SK-N-SH (cell line): ENCODE measurements at regions not wholly inside any gene's neighbourhood (a gene's known extent, or its start where the extent isn't known, plus 50 kb on each side); places are given as distances from the start of the nearest gene placed in this dataset.
"Not testable (repeated sequence)": the region's sequence is repeated elsewhere in the genome, so short reads cannot be mapped to it uniquely, and the experiment has no call there.

ENCODE experiments used
- CTCF ChIA-PET: fragments of 300-600, 350-600 bp; formaldehyde crosslinking; extraction: SDS; loops from one replicate; lab custom pipeline; 2021; lab: Yijun Ruan, JAX
- POLR2A ChIA-PET: fragments of 350-600 bp; sonication (Branson Sonifier 250); formaldehyde crosslinking; extraction: SDS; loops from one replicate; lab custom pipeline; 2020; ENCODE audit warnings: antibody characterized with exemption, inconsistent platforms; lab: Yijun Ruan, JAX
- DNase-seq: peaks from one replicate; pipeline ENCODE4 v3.0.0; 2012
- H2AFZ ChIP-seq: fragments of 200-600 bp; sonication (generic); 2 replicates; pipeline ENCODE4 v1.8.1; 2016; ENCODE audit warnings: antibody characterized with exemption, mild to moderate bottlenecking, low read depth
- H3F3A ChIP-seq: fragments of 200-600 bp; sonication (generic); replicated peaks from 2 replicates; pipeline ENCODE3; 2016; ENCODE audit warnings: antibody characterized with exemption, mild to moderate bottlenecking; ENCODE audit not compliant: insufficient read depth
- H3K27ac ChIP-seq, 2 experiments: fragments of 200-500 bp in 1 of 2; fragments of 200-600 bp in 1 of 2; sonication (Bioruptor generic) in 1 of 2; sonication (generic), shearing (Covaris generic) in 1 of 2; 2 replicates each; pipeline versions ENCODE4 v1.5.1 to v1.6.1; 2014 to 2016; ENCODE audit warnings: low read depth in 2 of 2, inconsistent platforms in 1 of 2, low read length in 1 of 2, mild to moderate bottlenecking in 1 of 2, mixed read lengths in 1 of 2
- H3K27me3 ChIP-seq: fragments of 200-600 bp; sonication (generic), shearing (Covaris generic); 2 replicates; pipeline ENCODE4 v1.6.1; 2016; ENCODE audit warnings: mixed run types; ENCODE audit not compliant: insufficient read depth
- H3K36me3 ChIP-seq, 2 experiments: fragments of 200-500 bp in 1 of 2; fragments of 200-600 bp in 1 of 2; sonication (Bioruptor generic) in 1 of 2; sonication (generic) in 1 of 2; replicated peaks in 1 of 2; 2 replicates each; pipeline versions ENCODE3 to v1.5.1; 2014 to 2016; ENCODE audit warnings: low read length in 1 of 2, mild to moderate bottlenecking in 1 of 2; ENCODE audit not compliant: insufficient read depth in 2 of 2, control insufficient read depth in 1 of 2
- H3K4me1 ChIP-seq, 2 experiments: fragments of 200-500 bp in 1 of 2; fragments of 200-600 bp in 1 of 2; sonication (Bioruptor generic) in 1 of 2; sonication (generic), shearing (Covaris generic) in 1 of 2; 2 replicates each; pipeline versions ENCODE4 v1.5.1 to v1.6.1; 2014 to 2016; ENCODE audit warnings: low read depth in 1 of 2, low read length in 1 of 2, mixed run types in 1 of 2; ENCODE audit not compliant: insufficient read depth in 2 of 2, control insufficient read depth in 1 of 2
- H3K4me2 ChIP-seq: fragments of 200-600 bp; sonication (generic), shearing (Covaris generic); 2 replicates; pipeline ENCODE4 v1.6.1; 2017; ENCODE audit warnings: mixed run types
- H3K4me3 ChIP-seq, 2 experiments: fragments of 200-500 bp in 1 of 2; fragments of 200-600 bp in 1 of 2; sonication (Bioruptor generic) in 1 of 2; sonication (generic), shearing (Covaris generic) in 1 of 2; 2 replicates each; pipeline versions ENCODE4 v1.5.1 to v1.8.1; 2014 to 2016; ENCODE audit warnings: low read depth in 2 of 2, inconsistent platforms in 1 of 2, low read length in 1 of 2, mild to moderate bottlenecking in 1 of 2, mixed read lengths in 1 of 2, moderate library complexity in 1 of 2
- H3K79me2 ChIP-seq: fragments of 200-600 bp; sonication (generic); 2 replicates; pipeline ENCODE4 v1.8.1; 2017; ENCODE audit warnings: mild to moderate bottlenecking; ENCODE audit not compliant: insufficient read depth
- H3K9ac ChIP-seq: fragments of 200-600 bp; sonication (generic); 2 replicates; pipeline ENCODE4 v1.6.1; 2017; ENCODE audit warnings: mixed run types
- H3K9me2 ChIP-seq: fragments of 200-600 bp; sonication (generic); 2 replicates; pipeline ENCODE4 v1.6.1; 2017; ENCODE audit warnings: mixed run types
- H3K9me3 ChIP-seq: fragments of 200-600 bp; sonication (generic); 2 replicates; pipeline ENCODE4 v1.6.1; 2017; ENCODE audit warnings: mixed run types, mild to moderate bottlenecking, moderate library complexity
- H4K20me1 ChIP-seq: fragments of 200-600 bp; sonication (generic); 2 replicates; pipeline ENCODE4 v1.6.1; 2017; ENCODE audit warnings: mild to moderate bottlenecking, mixed run types; ENCODE audit not compliant: insufficient read depth
- EZH2phosphoT487 ChIP-seq: fragments of 200-600 bp; sonication (generic); IDR thresholded peaks from 2 replicates; pipeline ENCODE4 v1.6.1; 2017; ENCODE audit warnings: low read depth, mixed run types, mild to moderate bottlenecking, antibody characterized with exemption, moderate library complexity, borderline replicate concordance
- FOXJ3 ChIP-seq: sonication (generic); formaldehyde crosslinking; IDR thresholded peaks from 2 replicates; pipeline ENCODE4 v1.5.1; 2020; ENCODE audit warnings: mild to moderate bottlenecking, missing genetic modification reagents
- IRF3 ChIP-seq: fragments of 150-350 bp; IDR thresholded peaks from 2 replicates; pipeline ENCODE4 v1.6.1; 2016; ENCODE audit warnings: mild to moderate bottlenecking, low read depth, low read length
- JUND ChIP-seq: IDR thresholded peaks from 2 replicates; pipeline ENCODE4 v1.4.0; 2012
- MAX ChIP-seq: IDR thresholded peaks from 2 replicates; pipeline ENCODE4 v1.4.0; 2012; ENCODE audit warnings: low read depth
- MEF2A ChIP-seq: IDR thresholded peaks from 2 replicates; pipeline ENCODE4 v1.4.0; 2012; ENCODE audit warnings: low read depth, borderline replicate concordance
- PBX3 ChIP-seq: IDR thresholded peaks from 2 replicates; pipeline ENCODE4; 2012
- POLR2AphosphoS5 ChIP-seq: IDR thresholded peaks from 2 replicates; pipeline ENCODE4 v1.6.1; 2012; ENCODE audit warnings: low read depth, low read length
- RAD21 ChIP-seq: IDR thresholded peaks from 2 replicates; pipeline ENCODE4 v1.6.1; 2012; ENCODE audit warnings: mild to moderate bottlenecking, low read length
- RCOR1 ChIP-seq: fragments of 150-350 bp; IDR thresholded peaks from 2 replicates; pipeline ENCODE4 v1.6.1; 2017; ENCODE audit warnings: antibody characterized with exemption, low read length
- SIN3A ChIP-seq: IDR thresholded peaks from 2 replicates; pipeline ENCODE4 v1.6.1; 2012; ENCODE audit warnings: low read depth, mild to moderate bottlenecking, low read length, moderate library complexity, borderline replicate concordance
- USF1 ChIP-seq: IDR thresholded peaks from 2 replicates; pipeline ENCODE4 v1.4.0; 2012; ENCODE audit warnings: low read depth, borderline replicate concordance
- WGBS: methylation state at CpG from one replicate; pipeline ENCODE4 v1.1.6; 2017; ENCODE audit warnings: low lambda C conversion rate; 5-methylcytosine and 5-hydroxymethylcytosine counted together

GRCh38 chr2:186966015-186966414, 117.0 kb upstream of the ZSWIM2 start:
- no peak overlapping the region for H2AFZ ChIP-seq
- H3K4me1 ChIP-seq: no peaks in the 10 kb centered on the region
- no peak overlapping the region for H3K9ac ChIP-seq
- H3K27me3 ChIP-seq: no peaks in the 10 kb centered on the region
- H3K36me3 ChIP-seq: no peaks in the 10 kb centered on the region
- no peaks in the 10 kb centered on the region for H3K79me2 ChIP-seq
- TF ChIP-seq PBX3 (no peak), SIN3A (no peak), EZH2phosphoT487 (no peak), FOXJ3 (CRISPR knock-in tag) (no peak), RCOR1 (no peak), POLR2AphosphoS5 (no peak), USF1 (no peak), RAD21 (no peak), IRF3 (no peak)
- H3K9me2 ChIP-seq: no peaks in the 10 kb centered on the region
- ChIA-PET POLR2A (no interaction called here), CTCF (no interaction called here)
- no peaks in the 10 kb centered on the region for H4K20me1 ChIP-seq
- no peak for DNase-seq
- H3K4me3 ChIP-seq: no peak overlapping the region
- no peak overlapping the region for H3K27ac ChIP-seq
- WGBS: 83% methylated on average over 4 of the region's 4 CpGs
- H3K4me2 ChIP-seq: no peak overlapping the region
- no peaks in the 10 kb centered on the region for H3F3A ChIP-seq
- H3K9me3 ChIP-seq: no peaks in the 10 kb centered on the region

GRCh38 chr2:186962085-186962747, 113.2 kb upstream of the ZSWIM2 start:
- Histone ChIP-seq H3K36me3 (no peaks in the 10 kb centered on the region), H3K9me3 (no peaks in the 10 kb centered on the region), H3K9ac (no peak overlapping the region), H3K4me3 (no peak overlapping the region), H3F3A (no peaks in the 10 kb centered on the region), H3K27me3 (no peaks in the 10 kb centered on the region), H3K27ac (no peak overlapping the region), H3K79me2 (no peaks in the 10 kb centered on the region), H4K20me1 (no peaks in the 10 kb centered on the region), H3K9me2 (no peaks in the 10 kb centered on the region), H3K4me2 (no peak overlapping the region), H2AFZ (no peak overlapping the region), H3K4me1 (no peaks in the 10 kb centered on the region)
- WGBS: 89% methylated on average over 9 of the region's 46 CpGs
- POLR2A ChIA-PET: no interaction called here
- no peak for DNase-seq
- CTCF ChIA-PET: no interaction called here
- TF ChIP-seq MEF2A (no peak), EZH2phosphoT487 (no peak), PBX3 (no peak), MAX (no peak), JUND (no peak)

- DNase-seq, H2AFZ ChIP-seq, H3K4me2 ChIP-seq, H4K20me1 ChIP-seq, H3F3A ChIP-seq, H3K79me2 ChIP-seq, H3K27ac ChIP-seq, CTCF ChIA-PET, H3K27me3 ChIP-seq, POLR2A ChIA-PET, H3K9me3 ChIP-seq, H3K9ac ChIP-seq, H3K9me2 ChIP-seq, H3K36me3 ChIP-seq, H3K4me1 ChIP-seq, H3K4me3 ChIP-seq: not testable (repeated sequence)
- 66% methylated on average over 5 of the region's 5 CpGs for WGBS
Observed at GRCh38 chr2:186960241-186960640, 111.3 kb upstream of the ZSWIM2 start.
